Trophoblast cell (in vitro differentiated cells and primary cell): ENCODE measurements at regions not wholly inside any gene's neighbourhood (a gene's known extent, or its start where the extent isn't known, plus 50 kb on each side); places are given as distances from the start of the nearest gene placed in this dataset.

Experiments
- DNase-seq, 2 donors: peaks; one replicate each; pipeline ENCODE4 v3.0.0-alpha.2; 2016
- H2AFZ ChIP-seq: 2 replicates; pipeline ENCODE4 v1.6.1; 2013; ENCODE audit warnings: low read length, moderate library complexity, mild to moderate bottlenecking; ENCODE audit not compliant: insufficient read depth, poor library complexity
- H2AK5ac ChIP-seq: 2 replicates; pipeline ENCODE4 v1.6.1; 2013; ENCODE audit warnings: mild to moderate bottlenecking, low read length
- H2BK120ac ChIP-seq: 2 replicates; pipeline ENCODE4 v1.6.1; 2013; ENCODE audit warnings: low read length, mild to moderate bottlenecking, moderate library complexity; ENCODE audit not compliant: insufficient read depth, poor library complexity
- H2BK12ac ChIP-seq: 2 replicates; pipeline ENCODE4 v1.6.1; 2013; ENCODE audit warnings: mild to moderate bottlenecking, low read length, moderate library complexity
- H2BK5ac ChIP-seq: 2 replicates; pipeline ENCODE4 v1.6.1; 2013; ENCODE audit warnings: low read length, low read depth, moderate library complexity, mild to moderate bottlenecking; ENCODE audit not compliant: poor library complexity
- H3K14ac ChIP-seq: 2 replicates; pipeline ENCODE4 v1.6.1; 2013; ENCODE audit warnings: mild to moderate bottlenecking, low read length
- H3K18ac ChIP-seq: 2 replicates; pipeline ENCODE4 v1.6.1; 2013; ENCODE audit warnings: mild to moderate bottlenecking, low read length
- H3K23ac ChIP-seq: 2 replicates; pipeline ENCODE4 v1.6.1; 2013; ENCODE audit warnings: low read length
- H3K27ac ChIP-seq: 2 replicates; pipeline ENCODE4 v1.5.1; 2013; ENCODE audit warnings: low read depth, mild to moderate bottlenecking, inconsistent platforms, low read length, moderate library complexity
- H3K27me3 ChIP-seq: 2 replicates; pipeline ENCODE4 v1.6.1; 2013; ENCODE audit warnings: inconsistent platforms, mild to moderate bottlenecking, low read length, moderate library complexity; ENCODE audit not compliant: insufficient read depth
- H3K36me3 ChIP-seq, 2 experiments: 1 replicate in 1 of 2; 2 replicates in 1 of 2; pipeline ENCODE4 v1.6.1; 2013; ENCODE audit warnings: low read length in 2 of 2, mild to moderate bottlenecking in 2 of 2, moderate library complexity in 1 of 2; ENCODE audit not compliant: insufficient read depth in 2 of 2, control insufficient read depth in 1 of 2
- H3K4ac ChIP-seq: 2 replicates; pipeline ENCODE4 v1.6.1; 2013; ENCODE audit warnings: low read depth, mild to moderate bottlenecking, low read length, moderate library complexity
- H3K4me1 ChIP-seq, 2 experiments: 1 replicate in 1 of 2; 2 replicates in 1 of 2; pipeline ENCODE4 v1.6.1; 2013; ENCODE audit warnings: low read length in 2 of 2, mild to moderate bottlenecking in 2 of 2, moderate library complexity in 1 of 2; ENCODE audit not compliant: insufficient read depth in 2 of 2, control insufficient read depth in 1 of 2
- H3K4me2 ChIP-seq: 2 replicates; pipeline ENCODE4 v1.6.1; 2013; ENCODE audit warnings: inconsistent platforms, mild to moderate bottlenecking, low read length, moderate library complexity
- H3K4me3 ChIP-seq: 2 replicates; pipeline ENCODE4 v1.5.1; 2013; ENCODE audit warnings: mild to moderate bottlenecking, low read depth, low read length, inconsistent platforms
- H3K79me1 ChIP-seq: one replicate; pipeline ENCODE4 v1.6.1; 2013; ENCODE audit warnings: low read length
- H3K79me2 ChIP-seq: 2 replicates; pipeline ENCODE4 v1.6.1; 2013; ENCODE audit warnings: low read length, mild to moderate bottlenecking; ENCODE audit not compliant: control insufficient read depth, insufficient read depth, poor library complexity
- H3K9ac ChIP-seq: 2 replicates; pipeline ENCODE4 v1.6.1; 2013; ENCODE audit warnings: mild to moderate bottlenecking, low read length
- H3K9me3 ChIP-seq: 2 replicates; pipeline ENCODE4 v1.6.1; 2013; ENCODE audit warnings: low read depth, mild to moderate bottlenecking, control low read depth, inconsistent platforms, low read length; ENCODE audit not compliant: insufficient read depth
- H4K12ac ChIP-seq: 2 replicates; pipeline ENCODE4 v1.6.1; 2013; ENCODE audit warnings: low read depth, mild to moderate bottlenecking, low read length, moderate library complexity
- H4K8ac ChIP-seq: 2 replicates; pipeline ENCODE4 v1.6.1; 2013; ENCODE audit warnings: low read depth, mild to moderate bottlenecking, low read length, moderate library complexity
- H4K91ac ChIP-seq: one replicate; pipeline ENCODE4 v1.6.1; 2013; ENCODE audit warnings: low read depth, mild to moderate bottlenecking, low read length, moderate library complexity
- WGBS: extraction: QIAGEN DNeasy Blood & Tissue Kit; methylation state at CpG from one replicate; pipeline ENCODE4 v1.1.7; 2013; ENCODE audit warnings: missing lambda C conversion rate; ENCODE audit not compliant: insufficient read length, insufficient coverage; ENCODE audit errors: extremely low coverage; 5-methylcytosine and 5-hydroxymethylcytosine counted together

GRCh38 chr16:49112754-49113153, 168.9 kb downstream of the CBLN1 start:
- H2AFZ ChIP-seq = no peak overlapping the region
- H4K12ac ChIP-seq = no peak overlapping the region
- no peak overlapping the region for H3K9ac ChIP-seq
- no peaks in the 10 kb centered on the region for H3K79me1 ChIP-seq
- H2BK120ac ChIP-seq = no peak overlapping the region
- no peak overlapping the region for H3K14ac ChIP-seq
- H4K91ac ChIP-seq = no peak overlapping the region
- no CpG with 5 or more reads among the region's 5 CpGs for WGBS
- H2BK5ac ChIP-seq = no peak overlapping the region
- H3K9me3 ChIP-seq = no peaks in the 10 kb centered on the region
- no peak overlapping the region for H2BK12ac ChIP-seq
- no peak overlapping the region for H3K27ac ChIP-seq
- H3K4me3 ChIP-seq = no peak overlapping the region
- DNase-seq = no peak
- H3K23ac ChIP-seq = no peak overlapping the region
- no peaks in the 10 kb centered on the region for H3K36me3 ChIP-seq
- no peak overlapping the region for H3K4ac ChIP-seq
- no peaks in the 10 kb centered on the region for H3K79me2 ChIP-seq
- H2AK5ac ChIP-seq = no peak overlapping the region
- H3K4me2 ChIP-seq = no peak overlapping the region
- H4K8ac ChIP-seq = no peak overlapping the region
- no peak overlapping the region for H3K18ac ChIP-seq
- no peaks in the 10 kb centered on the region for H3K27me3 ChIP-seq
- no peaks in the 10 kb centered on the region for H3K4me1 ChIP-seq

- no peaks in the 10 kb centered on the region for H3K79me1 ChIP-seq
These were observed 170.3 kb downstream of the CBLN1 start for GRCh38 chr16:49111351-49111750.

GRCh38 chr16:49108611-49109010, 173.0 kb downstream of the CBLN1 start:
- no peak overlapping the region for H3K18ac ChIP-seq
- no peak overlapping the region for H3K4me3 ChIP-seq
- H3K4ac ChIP-seq = no peak overlapping the region
- no peak overlapping the region for H2BK120ac ChIP-seq
- no CpG with 5 or more reads among the region's 3 CpGs for WGBS
- H3K9me3 ChIP-seq = no peaks in the 10 kb centered on the region
- no peaks in the 10 kb centered on the region for H3K27me3 ChIP-seq
- no peak overlapping the region for H3K4me2 ChIP-seq
- no peak overlapping the region for H4K8ac ChIP-seq
- H3K27ac ChIP-seq = no peak overlapping the region
- H2BK5ac ChIP-seq = no peak overlapping the region
- no peaks in the 10 kb centered on the region for H3K36me3 ChIP-seq
- H3K4me1 ChIP-seq = no peaks in the 10 kb centered on the region
- DNase-seq = no peak
- no peak overlapping the region for H2BK12ac ChIP-seq
- no peak overlapping the region for H2AK5ac ChIP-seq
- no peak overlapping the region for H2AFZ ChIP-seq
- H4K12ac ChIP-seq = no peak overlapping the region
- no peak overlapping the region for H3K23ac ChIP-seq
- no peaks in the 10 kb centered on the region for H3K79me2 ChIP-seq
- no peak overlapping the region for H3K9ac ChIP-seq
- H3K14ac ChIP-seq = no peak overlapping the region
- no peaks in the 10 kb centered on the region for H3K79me1 ChIP-seq
- no peak overlapping the region for H4K91ac ChIP-seq

More at GRCh38 chr16:49111351-49111750, 170.3 kb downstream of the CBLN1 start:
- H2AFZ ChIP-seq = no peak overlapping the region
- no peak overlapping the region for H3K27ac ChIP-seq
- no peaks in the 10 kb centered on the region for H3K9me3 ChIP-seq
- H4K12ac ChIP-seq = no peak overlapping the region
- no peak overlapping the region for H2BK5ac ChIP-seq
- no peak overlapping the region for H3K4ac ChIP-seq
- no peak for DNase-seq
- H4K91ac ChIP-seq = no peak overlapping the region
- no peak overlapping the region for H4K8ac ChIP-seq
- WGBS = no CpG with 5 or more reads among the region's 1 CpG
- H2BK120ac ChIP-seq = no peak overlapping the region
- H3K4me2 ChIP-seq = no peak overlapping the region
- H3K9ac ChIP-seq = no peak overlapping the region
- no peak overlapping the region for H3K23ac ChIP-seq
- H3K4me3 ChIP-seq = no peak overlapping the region
- H3K4me1 ChIP-seq = no peaks in the 10 kb centered on the region
- H3K79me2 ChIP-seq = no peaks in the 10 kb centered on the region
- no peak overlapping the region for H2AK5ac ChIP-seq
- no peak overlapping the region for H3K14ac ChIP-seq
- no peaks in the 10 kb centered on the region for H3K36me3 ChIP-seq
- no peak overlapping the region for H3K18ac ChIP-seq
- no peak overlapping the region for H2BK12ac ChIP-seq
- no peaks in the 10 kb centered on the region for H3K27me3 ChIP-seq

GRCh38 chr16:49103298-49103697, 178.3 kb downstream of the CBLN1 start:
- no peak overlapping the region for H2BK5ac ChIP-seq
- no peak overlapping the region for H3K27ac ChIP-seq
- H3K18ac ChIP-seq = no peak overlapping the region
- no CpG with 5 or more reads among the region's 3 CpGs for WGBS
- no peaks in the 10 kb centered on the region for H3K9me3 ChIP-seq
- H3K9ac ChIP-seq = no peak overlapping the region
- no peaks in the 10 kb centered on the region for H3K27me3 ChIP-seq
- no peak overlapping the region for H2AFZ ChIP-seq
- H3K14ac ChIP-seq = no peak overlapping the region
- no peaks in the 10 kb centered on the region for H3K79me2 ChIP-seq
- no peak overlapping the region for H2BK120ac ChIP-seq
- H3K36me3 ChIP-seq = no peaks in the 10 kb centered on the region
- H2AK5ac ChIP-seq = no peak overlapping the region
- H4K91ac ChIP-seq = no peak overlapping the region
- H3K4me1 ChIP-seq = no peaks in the 10 kb centered on the region
- no peak for DNase-seq
- H2BK12ac ChIP-seq = no peak overlapping the region
- no peaks in the 10 kb centered on the region for H3K79me1 ChIP-seq
- H3K23ac ChIP-seq = no peak overlapping the region
- no peak overlapping the region for H3K4me2 ChIP-seq
- H4K12ac ChIP-seq = no peak overlapping the region
- H3K4me3 ChIP-seq = no peak overlapping the region
- no peak overlapping the region for H3K4ac ChIP-seq
- H4K8ac ChIP-seq = no peak overlapping the region
